ENCODE measurements at regions not wholly inside any gene's neighbourhood (a gene's known extent, or its start where the extent isn't known, plus 50 kb on each side); places are given as distances from the start of the nearest gene placed in this dataset.

DNA sequence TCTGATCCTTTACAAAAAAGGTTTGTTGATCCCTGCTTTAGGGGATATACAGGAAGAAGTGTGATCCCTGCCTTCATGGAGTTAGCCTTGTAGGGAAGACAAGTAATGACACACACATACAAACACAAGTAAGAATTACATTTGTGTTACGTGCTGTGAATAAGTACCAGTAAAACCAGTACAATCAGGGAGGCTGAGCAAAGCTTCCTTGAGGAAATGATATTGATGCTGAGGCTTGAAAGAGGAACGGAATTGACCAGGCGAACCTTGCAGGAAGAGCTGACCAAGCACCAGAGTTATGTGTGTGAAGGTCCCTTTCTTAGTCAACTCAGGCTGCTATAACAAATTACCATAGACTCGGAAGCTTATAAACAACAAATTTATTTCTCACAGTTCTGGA lies 83.6 kb upstream of the CACUL1 start:
- DNase-seq, result no peak

DNA sequence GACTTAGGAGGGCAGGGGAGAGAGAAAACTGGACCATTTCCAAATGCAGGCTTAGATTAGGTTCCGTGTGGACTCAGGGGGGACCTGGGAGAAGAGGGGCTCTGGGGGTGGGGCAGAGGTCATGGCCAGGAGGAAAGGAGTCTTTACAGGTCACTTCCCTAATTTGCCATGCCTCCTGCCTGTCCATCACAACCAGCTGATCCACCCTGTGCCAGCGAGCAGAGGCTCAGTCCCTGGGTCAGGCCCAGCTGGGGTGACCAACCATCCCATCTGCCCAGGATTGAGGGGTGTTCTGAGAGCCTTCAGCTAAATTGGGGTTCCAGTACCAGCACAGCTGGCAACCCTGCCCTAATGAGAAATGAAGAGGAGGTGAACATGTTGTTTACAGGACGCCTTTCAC lies 84.6 kb upstream of the CACUL1 start:
- no peak for DNase-seq

DNA sequence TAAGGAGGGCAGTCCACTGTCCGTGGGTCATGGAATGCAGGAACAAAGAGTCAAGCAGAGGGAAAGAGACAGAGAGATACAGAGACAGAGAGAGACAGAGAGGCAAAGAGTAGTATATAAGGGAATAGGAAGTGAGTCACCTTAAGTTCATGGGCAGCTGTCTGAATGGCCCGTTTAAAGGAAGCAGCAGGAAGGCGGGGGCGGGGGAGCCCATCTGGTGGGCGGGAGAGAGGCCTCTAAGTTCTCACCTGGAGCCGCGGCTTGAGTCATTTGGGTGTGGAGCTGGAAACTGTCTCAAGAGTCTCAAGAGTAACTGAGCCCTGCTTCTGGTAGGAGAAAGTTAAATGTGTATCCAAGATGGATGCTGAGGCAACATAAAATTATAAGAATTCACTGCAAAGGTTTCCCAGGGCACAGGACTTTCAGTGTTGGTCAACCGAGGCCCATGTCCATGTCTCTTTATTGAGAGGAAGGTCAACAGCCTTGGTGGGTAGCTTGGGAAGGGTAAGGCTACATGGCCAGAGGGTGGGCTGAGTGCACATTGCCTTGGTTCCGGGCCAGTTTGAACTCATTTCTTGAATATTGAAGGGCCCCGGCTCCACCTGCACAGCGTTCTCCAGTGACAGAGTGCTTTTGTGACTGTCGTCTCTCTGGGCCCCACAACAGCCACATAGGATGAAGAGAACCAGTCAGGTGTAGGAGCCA lies 85.5 kb upstream of the CACUL1 start:
- peak; percentile 73 for DNase-seq

DNA sequence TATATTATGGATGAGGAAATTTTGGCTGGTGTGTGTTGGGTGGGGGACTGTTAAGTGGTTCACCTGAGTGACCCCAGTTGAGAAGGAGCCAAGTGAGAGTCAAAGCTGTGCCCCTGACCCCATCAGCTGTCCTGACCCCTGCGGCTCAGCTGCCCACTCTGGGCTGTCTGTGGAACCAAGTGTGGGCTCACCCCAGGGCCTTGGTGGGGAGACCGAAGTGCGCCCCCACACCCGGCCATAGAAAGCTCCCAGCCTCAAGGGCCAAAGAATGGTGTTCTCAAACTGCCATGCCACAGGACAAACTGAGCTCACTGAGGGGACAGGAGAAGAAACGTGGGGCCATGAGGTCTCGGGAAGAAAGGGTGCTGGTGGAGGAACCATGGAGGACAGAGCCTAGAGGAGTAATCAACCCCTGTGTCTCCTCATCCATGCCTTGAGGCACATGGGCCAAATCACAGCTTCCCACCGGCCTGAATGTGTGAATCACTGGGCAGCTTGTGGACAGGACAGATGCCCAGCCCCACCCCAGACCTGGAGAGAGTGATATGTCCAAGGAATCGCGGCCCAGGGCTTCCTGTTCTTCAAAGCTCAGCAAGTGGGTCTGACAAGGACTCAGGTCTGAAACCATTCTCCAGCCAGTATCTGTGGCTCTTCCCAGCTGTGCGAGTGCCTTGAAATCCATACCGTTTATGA lies 86.2 kb upstream of the CACUL1 start:
- no peak for DNase-seq

DNA sequence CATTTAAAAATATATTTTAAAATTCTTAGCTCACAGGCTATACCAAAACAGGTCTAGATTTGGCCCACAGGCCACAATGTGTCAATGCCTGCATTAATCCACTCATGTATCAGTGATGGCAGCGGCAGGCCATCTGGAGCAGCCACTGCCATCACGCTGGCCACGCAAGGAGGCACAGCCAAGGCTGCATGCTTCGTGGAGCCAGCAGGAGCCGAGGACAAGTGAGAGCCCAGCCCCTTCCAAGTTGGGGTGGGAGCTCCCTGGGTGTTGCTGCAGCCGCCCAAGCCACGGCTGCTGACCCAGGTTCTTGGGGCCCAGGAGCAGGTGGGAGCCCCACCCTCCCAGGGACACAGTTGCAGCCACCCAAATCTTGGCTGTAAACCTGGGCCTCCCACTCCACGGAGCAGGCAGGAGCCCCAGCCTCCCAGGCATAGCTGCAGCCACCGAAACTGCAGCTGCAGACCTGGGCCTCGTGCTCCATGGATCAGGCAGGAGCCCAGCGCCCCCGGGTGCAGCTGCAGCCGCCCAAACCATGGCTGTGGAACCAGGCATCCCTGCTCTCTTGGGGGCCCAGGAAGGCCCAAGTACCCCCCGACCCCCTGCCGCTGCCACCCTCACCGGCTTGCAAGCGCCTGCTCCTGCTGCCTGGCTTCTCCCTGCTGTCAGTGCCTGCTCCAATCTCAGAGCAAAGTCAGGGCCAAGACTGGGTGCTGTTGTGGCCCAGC lies 87.3 kb upstream of the CACUL1 start:
- DNase-seq, result no peak

DNA sequence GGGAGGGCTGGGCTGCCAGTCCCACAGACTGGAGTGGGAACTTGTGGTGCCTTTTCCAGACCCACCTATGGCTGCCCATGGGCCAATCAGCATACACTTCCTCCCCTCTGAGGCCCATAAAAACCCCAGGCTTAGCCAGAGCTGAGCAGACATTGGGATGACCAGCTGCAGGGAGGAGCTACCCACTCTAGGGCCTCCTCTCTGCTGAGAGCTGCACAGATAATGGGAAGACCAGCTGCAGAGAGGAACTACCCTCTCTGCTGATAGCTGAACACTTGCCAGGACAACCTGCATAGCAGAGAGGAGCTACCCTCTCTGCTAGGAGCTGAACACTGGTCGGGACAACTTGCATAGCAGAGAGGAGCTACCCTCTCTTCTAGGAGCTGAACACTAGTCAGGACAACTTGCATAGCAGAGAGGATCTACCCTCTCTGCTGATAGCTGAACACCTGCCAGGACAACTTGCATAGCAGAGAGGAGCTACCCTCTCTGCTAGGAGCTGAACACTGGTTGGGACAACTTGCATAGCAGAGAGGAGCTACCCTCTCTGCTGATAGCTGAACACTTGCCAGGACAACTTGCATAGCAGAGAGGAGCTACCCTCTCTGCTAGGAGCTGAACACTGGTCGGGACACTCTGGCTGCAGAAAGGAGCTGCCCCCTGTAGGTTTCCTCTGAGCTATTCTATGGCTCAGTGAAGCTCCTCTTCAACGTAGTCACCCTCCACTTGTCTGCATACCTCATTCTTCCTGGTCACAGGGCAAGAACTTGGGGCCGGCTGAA lies 88.3 kb upstream of the CACUL1 start:
- no peak for DNase-seq

DNA sequence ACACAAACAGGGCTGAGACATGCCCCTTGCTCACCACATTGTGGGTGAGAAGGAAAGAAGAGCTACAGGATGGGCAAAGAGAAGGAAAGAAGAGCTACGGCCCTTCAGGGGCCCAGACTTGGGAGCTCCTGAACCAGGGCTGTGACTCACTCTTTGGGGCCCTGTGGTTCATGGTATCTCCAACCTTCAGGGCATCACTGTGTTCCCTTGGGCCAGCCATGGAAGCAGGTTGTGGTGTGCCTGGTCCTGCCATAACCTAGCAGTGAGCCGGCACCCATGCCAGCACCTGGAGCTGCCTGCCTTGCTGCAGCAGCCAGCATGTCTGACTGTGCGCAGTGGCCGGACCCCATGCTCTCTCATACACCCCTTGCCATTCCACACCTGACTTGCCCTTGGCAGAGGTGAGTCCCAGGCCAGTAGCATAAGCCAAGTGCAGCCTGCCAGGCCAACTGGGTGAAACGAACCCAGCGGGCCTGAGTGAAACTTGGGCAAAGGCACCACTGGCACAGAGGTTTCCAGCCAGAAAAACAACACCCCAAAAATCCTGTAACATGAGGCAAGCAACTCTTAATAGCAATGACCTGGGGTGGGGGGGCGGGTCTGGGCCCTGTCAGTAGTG lies 89.0 kb upstream of the CACUL1 start:
- no peak for DNase-seq

DNA sequence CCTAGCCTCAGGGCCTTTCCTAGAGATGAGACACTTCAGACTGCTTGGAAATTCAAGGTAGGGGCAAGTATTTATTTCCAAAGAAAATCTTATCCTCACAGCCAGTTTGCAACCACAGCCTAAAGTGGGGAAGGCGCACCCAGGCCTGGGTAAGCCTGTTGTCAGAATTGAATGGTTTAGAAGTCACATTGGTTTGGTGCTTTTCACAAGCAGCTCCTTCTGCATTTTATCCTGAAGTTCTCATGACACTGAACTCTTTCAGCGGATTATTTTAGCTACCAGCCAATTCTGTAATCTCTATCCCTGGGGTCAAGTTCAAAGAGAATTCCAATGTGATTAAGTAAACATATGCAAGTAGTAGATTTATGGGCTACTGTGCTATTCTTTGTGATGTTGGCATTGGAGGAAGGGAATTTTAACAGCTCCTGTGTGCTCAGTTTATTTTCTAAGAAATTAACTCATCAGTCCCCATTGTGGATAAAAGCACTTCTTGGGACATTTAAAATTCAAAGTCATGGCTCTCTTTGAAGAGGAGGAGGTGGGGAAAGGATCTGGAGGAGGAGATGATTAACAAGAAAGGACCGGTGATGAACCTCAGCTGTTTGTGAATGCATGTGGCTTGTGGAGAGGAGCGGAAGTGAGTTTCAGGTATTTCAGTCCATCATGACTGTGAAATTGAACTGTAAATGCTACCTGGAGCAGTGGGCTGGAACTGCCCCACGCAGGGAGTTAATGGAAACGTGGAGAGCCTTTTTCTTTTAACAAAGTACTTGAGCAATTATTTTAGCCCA lies 90.2 kb upstream of the CACUL1 start:
- no peak for DNase-seq

DNA sequence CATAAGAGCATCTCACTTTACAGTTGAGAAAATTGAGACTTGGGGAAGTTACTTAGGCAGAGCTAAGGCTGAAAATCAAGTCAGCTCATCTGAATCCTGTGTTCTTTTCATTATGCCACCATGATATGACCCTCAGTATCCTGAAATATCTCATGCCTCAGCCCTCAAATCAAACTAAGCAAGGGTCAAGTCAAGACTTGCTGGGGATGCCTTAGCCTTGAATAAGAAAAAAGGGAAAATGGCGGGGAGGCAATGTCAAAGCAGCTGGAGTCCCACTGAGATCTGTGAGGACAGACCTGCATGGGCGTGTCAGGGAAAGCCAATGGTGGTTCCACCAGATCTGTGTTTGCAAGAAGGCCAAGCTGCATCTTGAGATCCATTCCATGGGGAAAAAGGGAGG lies 91.0 kb upstream of the CACUL1 start:
- no peak for DNase-seq

DNA sequence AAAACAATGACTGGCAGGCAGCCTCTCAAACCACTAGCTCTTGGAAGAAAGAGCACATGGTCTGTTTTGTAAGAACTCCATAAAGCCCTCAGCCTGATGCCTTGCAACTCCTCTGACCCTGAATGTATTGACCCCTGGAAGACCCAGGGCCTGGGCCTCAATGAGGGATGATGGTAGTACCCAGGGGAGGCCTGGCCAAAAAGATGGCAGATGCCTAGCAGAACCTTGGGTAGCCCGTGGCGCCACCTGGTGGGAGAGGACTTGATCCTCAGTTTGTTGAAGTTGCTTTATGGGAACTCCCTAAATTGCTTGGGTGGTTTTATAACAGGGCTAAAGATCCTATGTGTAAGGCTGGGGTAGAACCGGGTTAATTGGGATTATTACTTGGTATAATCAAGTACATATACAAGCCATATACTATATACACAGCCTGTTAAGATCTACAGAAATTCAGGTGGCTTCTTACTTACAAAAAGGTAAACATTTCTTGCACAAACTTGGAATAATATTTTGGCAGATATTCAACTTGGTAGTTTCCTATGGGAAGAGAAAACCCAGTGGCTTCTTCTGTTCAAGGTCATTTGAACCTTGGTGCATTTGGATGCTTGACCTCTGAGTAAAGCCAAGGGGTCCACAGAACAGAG lies 95.8 kb upstream of the CACUL1 start:
- peak; percentile 94 for DNase-seq

DNA sequence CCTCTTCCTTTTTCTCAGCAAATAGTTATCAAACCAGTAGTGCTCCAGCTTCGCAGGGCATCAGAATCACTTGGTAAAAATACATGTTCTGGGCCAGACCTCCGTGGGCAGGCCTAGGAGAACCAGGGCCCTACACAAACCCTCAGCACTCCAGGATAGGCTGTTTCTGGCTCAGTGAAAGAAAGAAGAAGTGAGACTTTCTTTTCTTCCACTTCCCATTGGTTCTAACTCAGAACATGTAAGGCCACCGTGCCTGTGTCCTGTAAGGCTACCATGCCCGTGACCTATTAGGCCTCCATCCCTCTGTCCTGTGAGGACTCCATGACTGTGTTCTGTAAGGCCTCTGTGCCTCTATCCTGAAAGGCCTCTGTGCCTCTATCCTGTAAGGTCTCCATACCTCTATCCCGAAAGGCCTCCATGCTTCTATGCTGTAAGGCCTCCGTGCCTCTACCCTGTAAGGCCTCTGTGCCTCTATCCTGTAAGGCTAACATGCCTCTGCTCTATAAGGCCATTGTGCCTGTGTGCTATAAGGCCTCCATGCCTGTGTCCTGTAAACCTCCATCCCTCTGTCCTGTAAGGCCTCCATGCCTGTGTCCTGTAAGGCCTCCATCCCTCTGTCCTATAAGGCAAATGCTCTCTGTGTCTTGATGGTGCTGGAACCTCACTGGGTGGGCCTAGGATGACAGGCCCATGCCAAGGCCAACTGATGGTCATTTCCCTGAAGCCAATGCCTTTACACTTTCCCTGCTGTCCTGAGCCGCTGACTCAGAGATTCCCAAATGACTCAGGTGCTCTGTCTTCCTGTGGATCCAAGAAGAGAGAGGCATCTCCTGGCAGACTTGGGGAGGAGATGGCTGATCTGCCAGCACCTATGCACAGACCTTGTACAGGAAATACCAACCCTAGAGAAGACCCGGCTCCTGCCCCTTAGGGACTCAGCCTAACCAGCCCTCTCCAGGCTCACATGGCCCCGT lies 96.6 kb upstream of the CACUL1 start:
- no peak for DNase-seq

DNA sequence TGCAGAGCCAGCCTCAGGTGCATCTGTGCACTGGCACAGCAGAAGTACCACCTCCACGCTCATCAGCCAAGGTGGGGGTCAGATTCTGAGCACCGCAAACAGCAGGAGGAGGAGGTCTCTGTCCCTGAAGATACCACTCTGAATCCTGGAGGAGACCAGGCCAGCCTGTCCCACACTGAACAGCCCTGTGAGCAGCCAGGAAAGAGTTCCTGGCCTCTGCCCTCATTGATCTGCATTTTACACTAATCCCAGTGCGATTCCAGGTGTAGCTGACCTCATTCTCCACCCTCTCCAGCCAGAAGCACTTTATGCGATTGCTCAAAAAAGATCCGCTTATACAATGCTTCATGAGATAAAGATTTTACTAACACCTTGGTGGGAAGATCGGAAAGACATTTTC lies 99.1 kb upstream of the CACUL1 start:
- no peak for DNase-seq

DNA sequence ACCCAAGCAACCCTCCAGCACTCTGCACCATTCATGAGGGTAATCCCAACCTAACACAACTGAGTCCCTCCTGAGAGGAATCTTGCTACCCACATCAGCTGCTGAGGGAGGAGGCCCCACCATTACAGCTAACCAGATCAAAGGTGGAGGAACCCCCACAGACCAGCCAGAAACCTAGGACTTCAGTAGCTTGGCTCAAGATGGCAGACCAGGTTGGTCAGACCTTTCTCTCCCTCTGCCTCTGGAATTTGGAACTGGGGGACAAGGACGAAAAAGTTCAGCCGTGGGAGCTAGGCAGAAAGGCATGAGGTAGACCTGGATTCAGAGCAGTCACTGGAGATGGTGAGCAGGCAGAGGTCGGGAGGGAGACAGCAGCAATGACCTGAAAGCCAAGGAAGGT lies 101.3 kb upstream of the CACUL1 start:
- no peak for DNase-seq

DNA sequence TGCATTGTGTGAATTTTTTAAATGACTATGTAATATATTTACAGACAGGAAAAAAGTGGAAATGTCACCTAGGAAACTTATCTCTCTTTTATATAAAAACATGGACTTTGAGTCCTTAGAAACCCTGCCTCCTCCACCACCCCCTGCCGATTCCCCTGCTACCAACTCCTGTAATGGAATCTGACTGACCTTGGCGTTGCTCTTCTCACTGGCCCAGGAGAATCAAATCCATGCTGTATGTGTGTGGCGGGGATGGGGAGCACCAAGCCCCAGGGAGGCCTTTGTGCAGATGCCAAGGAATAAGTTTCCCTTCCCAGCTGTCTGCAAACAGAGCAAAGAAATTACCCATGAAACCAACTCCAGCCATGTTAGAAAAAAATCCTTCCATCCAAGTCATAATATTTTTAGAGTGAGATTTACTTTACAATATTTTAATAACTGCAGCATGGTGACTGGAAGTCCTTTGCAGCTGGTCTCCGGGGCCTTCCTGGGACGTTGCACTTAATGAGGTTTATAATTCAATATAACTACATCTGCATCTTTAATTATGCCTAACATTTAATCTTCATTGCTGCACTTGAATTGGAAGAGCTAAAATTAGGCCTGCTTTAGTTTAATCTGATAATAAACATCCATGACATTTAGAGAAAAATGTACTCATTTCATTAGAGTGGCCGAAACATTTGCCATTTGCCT lies 111.4 kb upstream of the CACUL1 start:
- no peak for DNase-seq

DNA sequence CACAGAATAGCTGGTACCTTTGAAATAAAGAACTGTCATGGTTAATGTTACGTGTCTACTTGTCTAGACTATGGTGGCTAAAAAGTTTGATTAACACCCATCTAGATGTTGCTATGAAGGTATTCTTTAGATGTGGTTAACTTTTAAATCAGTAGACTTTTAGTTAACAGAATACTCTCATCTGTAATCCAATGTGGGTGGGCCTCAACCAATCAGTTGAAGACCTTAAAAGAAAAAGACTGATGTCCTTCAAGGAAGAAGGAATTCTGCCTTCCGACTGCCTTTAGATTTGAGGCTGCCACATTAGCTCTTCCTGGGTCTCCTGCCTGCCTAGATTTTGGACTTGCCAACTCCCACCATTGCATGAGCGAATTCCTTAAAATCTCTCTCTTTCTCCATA lies 113.0 kb upstream of the CACUL1 start:
- DNase-seq, result no peak

DNA sequence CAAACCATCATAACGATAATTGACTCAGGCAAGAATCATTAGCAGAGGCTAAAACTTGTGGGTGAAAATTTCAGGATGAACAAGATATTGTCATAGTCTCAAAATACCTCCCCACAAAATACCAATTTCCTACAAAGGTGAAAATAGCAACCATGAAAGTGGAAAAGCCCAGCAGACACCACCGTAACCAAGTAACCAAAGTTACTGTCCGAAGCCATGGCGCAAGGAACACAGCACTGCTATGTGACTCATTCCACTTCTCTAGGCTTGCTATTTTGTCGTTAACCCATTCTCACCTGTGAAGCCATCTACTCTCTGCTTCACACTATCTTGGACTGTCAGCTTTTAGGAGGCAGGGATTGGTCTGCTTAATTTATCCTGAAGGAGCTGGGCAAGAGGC lies 113.8 kb upstream of the CACUL1 start:
- DNase-seq, result no peak

DNA sequence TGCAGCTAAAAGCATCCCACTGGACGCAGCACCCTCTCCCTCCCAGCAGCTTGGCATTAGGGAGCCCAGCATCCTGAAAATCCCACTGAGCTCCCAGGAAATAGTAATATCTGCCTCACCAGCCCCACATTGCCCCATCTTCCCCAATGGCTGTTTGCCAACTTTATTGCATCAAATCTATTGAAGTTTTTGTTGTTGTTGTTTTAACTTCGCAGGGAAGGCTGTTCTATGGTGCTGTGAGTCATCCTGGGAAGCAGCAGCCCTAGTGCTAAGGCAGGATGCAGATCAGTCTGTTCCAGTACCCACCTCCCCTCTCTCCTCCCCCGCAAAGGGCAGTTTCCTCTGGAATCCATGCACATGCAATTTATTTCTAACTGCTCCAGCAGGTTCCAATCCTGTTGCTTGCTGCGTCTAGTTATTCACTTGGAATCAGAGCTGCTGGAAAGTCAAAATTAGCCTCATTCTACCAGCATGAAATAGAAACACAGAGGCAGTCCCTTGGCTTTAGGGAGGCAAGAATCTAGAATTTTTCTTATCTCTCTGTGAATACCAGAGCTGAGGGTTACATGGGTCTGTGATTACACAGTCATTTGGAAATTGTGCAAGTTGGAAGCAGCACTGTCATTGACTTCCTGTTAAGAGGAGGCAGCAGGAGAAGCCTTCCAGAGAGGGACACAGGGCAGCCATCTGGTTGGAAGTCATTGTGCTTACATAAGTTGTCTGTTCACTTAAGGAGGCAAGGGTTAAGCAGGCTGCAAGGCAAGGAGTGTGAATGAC lies 115.9 kb upstream of the CACUL1 start:
- DNase-seq, result no peak

DNA sequence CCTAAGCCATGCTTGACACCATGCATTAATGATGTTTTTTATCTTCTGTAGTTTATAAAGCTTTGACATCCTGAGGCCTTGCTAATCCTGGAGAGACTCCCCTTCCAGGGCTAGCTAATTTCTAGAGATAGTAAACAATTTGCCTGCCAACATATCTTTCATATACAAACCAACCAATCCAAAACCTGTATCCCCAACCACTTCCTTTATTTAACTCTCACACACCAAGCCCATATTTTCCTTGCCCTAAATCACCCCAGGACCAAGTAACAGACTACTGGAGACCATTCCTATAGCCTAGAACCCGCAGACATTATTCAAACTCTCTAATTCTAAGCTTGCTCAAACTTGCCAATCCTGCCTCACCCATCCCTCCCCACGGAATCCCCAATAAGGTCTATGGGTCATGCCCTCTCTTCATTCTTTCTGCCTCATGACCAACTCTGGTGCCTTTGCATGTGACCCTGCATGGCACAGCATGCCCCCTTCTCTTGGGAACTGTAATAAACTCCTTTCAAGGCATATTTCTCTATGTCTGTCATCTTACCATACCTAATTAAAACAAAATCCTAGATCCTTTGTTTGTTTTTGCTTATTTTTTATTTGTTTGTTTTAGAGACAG lies 116.6 kb upstream of the CACUL1 start:
- DNase-seq, result no peak

All from stimulated activated CD8-positive, alpha-beta memory T cell treated with anti-CD3 and anti-CD28 coated beads, Interleukin-4, amount 100 ng/mL, for 48 hours (primary cell).